HUES6 (cell line): ENCODE measurements at regions not wholly inside any gene's neighbourhood (a gene's known extent, or its start where the extent isn't known, plus 50 kb on each side); places are given as distances from the start of the nearest gene placed in this dataset.

Experiments used
- H3K27ac ChIP-seq: 2 replicates; pipeline ENCODE4 v1.7.0; 2013; ENCODE audit warnings: low read depth, mild to moderate bottlenecking, low read length, inconsistent platforms
- H3K27me3 ChIP-seq: 2 replicates; pipeline ENCODE4 v1.6.1; 2013; ENCODE audit warnings: low read length; ENCODE audit not compliant: control insufficient read depth, insufficient read depth
- H3K36me3 ChIP-seq: 2 replicates; pipeline ENCODE4 v1.6.1; 2013; ENCODE audit warnings: low read length; ENCODE audit not compliant: control insufficient read depth, insufficient read depth
- H3K4me1 ChIP-seq: 2 replicates; pipeline ENCODE4 v1.6.1; 2013; ENCODE audit warnings: low read length; ENCODE audit not compliant: control insufficient read depth, insufficient read depth
- H3K4me3 ChIP-seq: 2 replicates; pipeline ENCODE4 v1.5.1; 2013; ENCODE audit warnings: low read depth, low read length
- H3K9ac ChIP-seq: one replicate; pipeline ENCODE4 v1.6.1; 2013; ENCODE audit warnings: mild to moderate bottlenecking, low read length
- H3K9me3 ChIP-seq: 2 replicates; pipeline ENCODE4 v1.6.1; 2013; ENCODE audit warnings: low read depth, low read length; ENCODE audit not compliant: control insufficient read depth, insufficient read depth

DNA sequence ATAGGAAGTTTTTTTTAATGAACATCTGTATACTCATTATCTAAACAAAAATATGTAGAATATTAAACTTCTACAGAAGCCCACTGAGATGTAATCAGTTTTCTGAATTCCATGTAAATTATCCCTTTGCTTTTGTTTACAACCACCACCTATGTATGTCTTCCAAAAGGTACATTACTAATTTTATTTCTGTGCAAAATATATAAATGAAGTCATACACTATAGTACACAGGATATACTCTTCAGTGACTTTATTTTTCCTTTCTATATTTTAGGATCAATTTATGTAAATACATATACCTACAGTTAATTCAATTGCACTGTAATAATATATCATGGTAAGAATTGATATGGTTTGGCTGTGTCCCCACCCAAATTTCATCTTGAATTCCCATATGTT, 1236.9 kb downstream of the DNAJB9 start:
- Histone ChIP-seq H3K9ac (no peak overlapping the region), H3K9me3 (no peaks in the 10 kb centered on the region), H3K27me3 (no peaks in the 10 kb centered on the region), H3K27ac (no peak overlapping the region), H3K36me3 (no peaks in the 10 kb centered on the region), H3K4me1 (no peaks in the 10 kb centered on the region), H3K4me3 (no peak overlapping the region)

- Histone ChIP-seq H3K9ac (no peak overlapping the region), H3K4me3 (no peak overlapping the region), H3K27me3 (no peaks in the 10 kb centered on the region), H3K27ac (no peak overlapping the region), H3K4me1 (no peaks in the 10 kb centered on the region), H3K36me3 (no peaks in the 10 kb centered on the region), H3K9me3 (no peaks in the 10 kb centered on the region; the same call in 1 of the 2 replicates)
These were observed 1251.5 kb downstream of the DNAJB9 start for GRCh38 chr7:109821156-109821555.

- no peaks in the 10 kb centered on the region for H3K9me3 ChIP-seq
- no peaks in the 10 kb centered on the region for H3K36me3 ChIP-seq
- no peaks in the 10 kb centered on the region for H3K4me1 ChIP-seq
- H3K9ac ChIP-seq: no peak overlapping the region
- H3K27me3 ChIP-seq: no peaks in the 10 kb centered on the region
- H3K27ac ChIP-seq: no peak overlapping the region
- no peak overlapping the region for H3K4me3 ChIP-seq
These were observed 1256.1 kb upstream of the LRRN3 start for GRCh38 chr7:109834851-109835250.

DNA sequence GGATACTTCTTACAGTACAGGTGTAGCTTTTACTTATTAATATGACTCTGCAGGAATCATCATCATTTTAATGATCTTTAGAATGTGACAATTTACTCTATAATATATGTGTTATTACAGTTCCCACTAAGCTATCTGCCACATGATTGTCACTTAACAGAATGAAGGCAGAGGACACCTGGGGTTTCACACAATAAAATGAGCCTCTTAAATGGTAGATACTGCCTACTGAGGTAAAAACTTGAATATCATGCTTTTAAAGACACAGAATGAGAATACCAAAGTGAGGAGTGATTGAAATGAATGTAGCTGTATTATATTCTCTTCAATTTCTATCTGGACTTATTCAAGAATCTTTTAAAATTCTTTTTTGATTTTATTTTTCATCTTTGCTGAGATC, 1255.3 kb upstream of the LRRN3 start:
- Histone ChIP-seq H3K36me3 (no peaks in the 10 kb centered on the region), H3K4me1 (no peaks in the 10 kb centered on the region), H3K9me3 (no peaks in the 10 kb centered on the region), H3K4me3 (no peak overlapping the region), H3K27me3 (no peaks in the 10 kb centered on the region), H3K9ac (no peak overlapping the region), H3K27ac (no peak overlapping the region)

- Histone ChIP-seq H3K9ac (no peak overlapping the region), H3K27me3 (no peaks in the 10 kb centered on the region), H3K4me1 (no peaks in the 10 kb centered on the region), H3K9me3 (no peaks in the 10 kb centered on the region), H3K27ac (no peak overlapping the region), H3K4me3 (no peak overlapping the region), H3K36me3 (no peaks in the 10 kb centered on the region)
These were observed 1254.9 kb upstream of the LRRN3 start for GRCh38 chr7:109836016-109836415.

GRCh38 chr7:109842386-109842785, 1248.5 kb upstream of the LRRN3 start:
- H3K4me1 ChIP-seq: no peaks in the 10 kb centered on the region; the same call in 1 of the 2 replicates
- no peaks in the 10 kb centered on the region for H3K9me3 ChIP-seq
- no peak overlapping the region for H3K27ac ChIP-seq
- H3K27me3 ChIP-seq: no peaks in the 10 kb centered on the region
- H3K4me3 ChIP-seq: no peak overlapping the region
- no peak overlapping the region for H3K9ac ChIP-seq
- no peaks in the 10 kb centered on the region for H3K36me3 ChIP-seq

DNA sequence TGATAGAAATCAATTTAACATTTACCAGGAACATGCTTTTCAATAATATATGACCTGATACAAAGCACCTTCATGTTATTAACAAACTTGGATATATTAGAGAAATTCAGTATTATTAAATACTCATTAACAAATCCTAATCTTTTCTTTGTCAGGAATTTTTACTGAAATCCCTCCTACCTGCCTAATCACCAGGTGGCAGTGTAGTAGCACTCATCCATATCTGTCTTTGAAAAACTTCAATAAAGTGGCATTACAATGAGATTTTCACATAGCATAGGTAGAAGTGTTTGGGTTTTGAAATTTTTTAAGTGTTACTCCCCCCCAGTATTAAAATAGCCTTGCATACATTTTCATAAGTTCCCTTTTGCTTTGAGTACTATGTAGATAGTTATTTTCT, 1246.6 kb upstream of the LRRN3 start:
- Histone ChIP-seq H3K27me3 (no peaks in the 10 kb centered on the region), H3K27ac (no peak overlapping the region), H3K36me3 (no peaks in the 10 kb centered on the region), H3K4me3 (no peak overlapping the region), H3K9ac (no peak overlapping the region), H3K4me1 (no peaks in the 10 kb centered on the region; the same call in 1 of the 2 replicates), H3K9me3 (no peaks in the 10 kb centered on the region)

- Histone ChIP-seq H3K9me3 (no peaks in the 10 kb centered on the region), H3K4me3 (no peak overlapping the region), H3K4me1 (no peaks in the 10 kb centered on the region; the same call in 1 of the 2 replicates), H3K27ac (no peak overlapping the region), H3K36me3 (no peaks in the 10 kb centered on the region), H3K9ac (no peak overlapping the region), H3K27me3 (no peaks in the 10 kb centered on the region)
These were observed 1226.7 kb upstream of the LRRN3 start for GRCh38 chr7:109864230-109864629.

DNA sequence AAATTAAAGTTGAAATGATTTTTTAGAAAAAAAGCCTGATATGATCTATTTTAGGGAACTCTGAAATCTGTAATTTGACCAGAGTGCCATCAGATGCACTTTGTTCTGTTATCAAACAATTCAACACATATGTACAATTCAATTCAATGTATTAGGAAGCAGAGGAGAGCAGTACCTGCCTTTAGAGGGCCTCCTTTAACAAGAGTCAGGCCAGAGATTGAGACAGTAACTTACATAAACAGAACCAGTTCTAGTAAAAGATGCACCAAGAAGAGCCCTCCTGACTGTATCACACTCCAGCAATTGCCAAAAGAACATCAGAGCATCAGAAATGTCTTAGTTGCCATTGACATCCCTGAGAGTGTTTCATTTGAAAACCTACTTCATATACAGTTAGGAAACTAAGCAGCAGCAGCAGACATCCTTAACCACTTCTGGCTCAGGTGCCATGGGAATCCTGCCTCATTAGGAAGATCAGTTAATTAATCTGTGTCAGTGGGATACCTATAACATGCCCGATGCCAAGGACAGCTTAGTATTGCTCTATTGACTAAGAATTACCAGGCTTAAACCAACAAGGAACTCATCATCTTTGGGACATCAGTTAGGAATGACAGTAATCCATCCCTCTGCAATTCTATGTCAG, 1222.6 kb upstream of the LRRN3 start:
- H3K9me3 ChIP-seq: no peaks in the 10 kb centered on the region
- H3K4me1 ChIP-seq: no peaks in the 10 kb centered on the region; the same call in 1 of the 2 replicates
- no peak overlapping the region for H3K27ac ChIP-seq
- H3K4me3 ChIP-seq: no peak overlapping the region
- no peak overlapping the region for H3K9ac ChIP-seq
- H3K27me3 ChIP-seq: no peaks in the 10 kb centered on the region
- no peaks in the 10 kb centered on the region for H3K36me3 ChIP-seq

GRCh38 chr7:109873296-109873695, 1217.6 kb upstream of the LRRN3 start:
- no peak overlapping the region for H3K4me3 ChIP-seq
- no peak overlapping the region for H3K27ac ChIP-seq
- no peaks in the 10 kb centered on the region for H3K9me3 ChIP-seq
- H3K4me1 ChIP-seq: no peaks in the 10 kb centered on the region
- no peak overlapping the region for H3K9ac ChIP-seq
- H3K27me3 ChIP-seq: no peaks in the 10 kb centered on the region
- no peaks in the 10 kb centered on the region for H3K36me3 ChIP-seq

DNA sequence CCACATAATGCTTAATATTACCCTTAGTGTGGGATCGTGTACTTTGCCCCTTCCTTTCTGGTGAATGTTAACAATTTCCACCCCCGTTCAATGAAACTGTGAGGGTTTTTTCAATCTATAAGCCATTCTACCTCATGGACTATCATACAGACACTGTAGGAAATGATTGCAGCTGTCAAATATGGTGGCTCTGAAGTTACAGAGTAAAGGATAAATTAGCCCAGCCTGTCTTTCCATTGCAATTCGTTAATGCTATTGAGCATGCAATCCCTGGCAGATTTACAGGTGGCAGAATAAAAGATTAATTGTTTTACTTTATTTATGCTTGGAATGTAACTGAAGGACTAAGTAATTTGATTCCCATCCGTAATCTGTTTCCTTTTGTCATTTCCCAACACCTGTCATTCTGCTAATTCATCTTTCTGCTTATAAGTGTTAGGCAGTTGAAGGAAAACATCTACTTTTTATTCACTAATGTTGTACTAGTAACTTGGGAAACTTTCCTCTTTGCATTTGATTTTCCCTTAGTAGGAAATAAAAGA, 1211.6 kb upstream of the LRRN3 start:
- Histone ChIP-seq H3K27ac (no peak overlapping the region), H3K4me1 (no peaks in the 10 kb centered on the region), H3K9ac (no peak overlapping the region), H3K9me3 (no peaks in the 10 kb centered on the region), H3K4me3 (no peak overlapping the region), H3K36me3 (no peaks in the 10 kb centered on the region), H3K27me3 (no peaks in the 10 kb centered on the region)
